CD14-positive monocyte (primary cell): ENCODE measurements at regions not wholly inside any gene's neighbourhood (a gene's known extent, or its start where the extent isn't known, plus 50 kb on each side); places are given as distances from the start of the nearest gene placed in this dataset.

ENCODE experiments used
- DNase-seq, 3 donors: peaks; one replicate each; pipeline ENCODE4 v3.0.0-alpha.2; 2011 to 2022
- H2AFZ ChIP-seq: 2 replicates; pipeline ENCODE4 v1.6.0; 2012; ENCODE audit warnings: mild to moderate bottlenecking, low read depth, low read length, inconsistent platforms; ENCODE audit not compliant: insufficient read depth, poor library complexity, severe bottlenecking
- H3K27ac ChIP-seq, 2 donors: 1 replicate in 1 of 2; 2 replicates in 1 of 2; pipeline ENCODE4 v1.5.1; 2012 to 2013; ENCODE audit warnings: low read length in 2 of 2, control low read depth in 1 of 2, inconsistent platforms in 1 of 2, low read depth in 1 of 2, mild to moderate bottlenecking in 1 of 2
- H3K27me3 ChIP-seq, 2 donors: one replicate each; pipeline versions ENCODE4 v1.6.0 to v1.6.1; 2011 to 2013; ENCODE audit warnings: low read length in 2 of 2; ENCODE audit not compliant: control insufficient read depth in 2 of 2, insufficient read depth in 2 of 2
- H3K36me3 ChIP-seq, 2 donors: replicated peaks in 1 of 2; 1 replicate in 1 of 2; 2 replicates in 1 of 2; pipeline versions ENCODE4 v1.5.1 to v1.6.1; 2012 to 2013; ENCODE audit warnings: low read length in 2 of 2, control low read depth in 1 of 2, inconsistent platforms in 1 of 2, mild to moderate bottlenecking in 1 of 2; ENCODE audit not compliant: insufficient read depth in 2 of 2, control insufficient read depth in 1 of 2
- H3K4me1 ChIP-seq, 2 donors: 1 replicate in 1 of 2; 2 replicates in 1 of 2; pipeline versions ENCODE4 v1.5.1 to v1.6.1; 2012 to 2013; ENCODE audit warnings: low read length in 2 of 2, control low read depth in 1 of 2, inconsistent platforms in 1 of 2, mild to moderate bottlenecking in 1 of 2, moderate library complexity in 1 of 2; ENCODE audit not compliant: insufficient read depth in 2 of 2, control insufficient read depth in 1 of 2
- H3K4me2 ChIP-seq: replicated peaks from 2 replicates; pipeline ENCODE3; 2012; ENCODE audit warnings: low read length, moderate library complexity, mild to moderate bottlenecking; ENCODE audit not compliant: poor library complexity, severe bottlenecking; ENCODE audit errors: extremely low read depth
- H3K4me3 ChIP-seq, 3 experiments: fragments of 200-600 bp in 1 of 3; sonication (generic) in 1 of 3; replicated peaks in 1 of 3; 1 replicate in 2 of 3; 2 replicates in 1 of 3; pipeline ENCODE4 v1.5.1; 2011 to 2013; ENCODE audit warnings: low read length in 3 of 3, mild to moderate bottlenecking in 3 of 3, control low read depth in 2 of 3, low read depth in 2 of 3, inconsistent platforms in 1 of 3, moderate library complexity in 1 of 3
- H3K79me2 ChIP-seq: 2 replicates; pipeline ENCODE4 v1.6.0; 2012; ENCODE audit warnings: mild to moderate bottlenecking, control low read depth, inconsistent platforms, low read length, moderate library complexity; ENCODE audit not compliant: insufficient read depth
- H3K9ac ChIP-seq: 2 replicates; pipeline ENCODE4 v1.6.0; 2017; ENCODE audit warnings: low read length, mild to moderate bottlenecking; ENCODE audit not compliant: insufficient read depth, poor library complexity, severe bottlenecking
- H3K9me3 ChIP-seq, 2 donors: replicated peaks in 1 of 2; 1 replicate in 1 of 2; 2 replicates in 1 of 2; pipeline versions ENCODE4 v1.5.1 to v1.6.1; 2012 to 2013; ENCODE audit warnings: low read length in 2 of 2, control low read depth in 1 of 2; ENCODE audit not compliant: control insufficient read depth in 1 of 2, insufficient read depth in 1 of 2
- H4K20me1 ChIP-seq: 2 replicates; pipeline ENCODE4 v1.6.0; 2012; ENCODE audit warnings: mild to moderate bottlenecking, low read length, control low read depth, moderate library complexity; ENCODE audit not compliant: insufficient read depth
- H3K27ac Mint-ChIP-seq, 7 donors: one replicate each; pipeline ENCODE4 v1.8.0; 2020; ENCODE audit warnings: mild to moderate bottlenecking in 7 of 7, mixed read lengths in 7 of 7, moderate library complexity in 6 of 7, inconsistent platforms in 2 of 7
- H3K27me3 Mint-ChIP-seq, 3 donors: one replicate each; pipeline ENCODE4 v1.8.0; 2021 to 2022; ENCODE audit warnings: low read depth in 3 of 3, mild to moderate bottlenecking in 3 of 3, mixed read lengths in 3 of 3, moderate library complexity in 3 of 3, inconsistent platforms in 1 of 3
- H3K36me3 Mint-ChIP-seq, 2 donors: one replicate each; pipeline ENCODE4 v1.8.0; 2020; ENCODE audit warnings: mixed read lengths in 2 of 2, inconsistent platforms in 1 of 2, mild to moderate bottlenecking in 1 of 2
- H3K4me1 Mint-ChIP-seq: one replicate; pipeline ENCODE4 v1.8.0; 2020; ENCODE audit warnings: mild to moderate bottlenecking, mixed read lengths
- H3K4me3 Mint-ChIP-seq, 2 donors: one replicate each; pipeline ENCODE4 v1.8.0; 2020; ENCODE audit warnings: mild to moderate bottlenecking in 2 of 2, mixed read lengths in 2 of 2, moderate library complexity in 1 of 2
- H3K9me3 Mint-ChIP-seq, 7 donors: one replicate each; pipeline ENCODE4 v1.8.0; 2020 to 2022; ENCODE audit warnings: mixed read lengths in 7 of 7, mild to moderate bottlenecking in 6 of 7, moderate library complexity in 6 of 7, inconsistent platforms in 2 of 7
- CTCF ChIP-seq: fragments of 200-600 bp; IDR thresholded peaks from one replicate; pipeline ENCODE4 v1.8.0; 2022; ENCODE audit warnings: antibody characterized with exemption, mild to moderate bottlenecking
- WGBS: methylation state at CpG from one replicate; pipeline ENCODE4 v1.1.5; 2013; ENCODE audit warnings: missing lambda C conversion rate; ENCODE audit not compliant: insufficient coverage; 5-methylcytosine and 5-hydroxymethylcytosine counted together
- intact Hi-C, 2 donors: fragments of 100-400 bp; cut with micrococcal nuclease; formaldehyde crosslinking; loops; one replicate each; pipeline versions ENCODE4 v1.15.0 to v1.15.1; 2023

- no peaks in the 10 kb centered on the region for H3K36me3 ChIP-seq
- DNase-seq = peak in 2 of 3 donors; percentile 39 to 61
- no peak overlapping the region for H3K27ac Mint-ChIP-seq
- no peak overlapping the region for H3K4me3 ChIP-seq
- no peak overlapping the region for H3K27ac ChIP-seq
- peaks cover 5 to 9% (median 8%) of the 10 kb centered on the region in 7 donors for H3K9me3 Mint-ChIP-seq
- no peaks in the 10 kb centered on the region for H4K20me1 ChIP-seq
- peaks cover 0 to 10% of the 10 kb centered on the region in 2 donors for H3K9me3 ChIP-seq
- 94% methylated on average over 6 of the region's 12 CpGs for WGBS
- peaks cover 0 to 2% (median 2%) of the 10 kb centered on the region in 3 donors for H3K27me3 Mint-ChIP-seq
- H2AFZ ChIP-seq = no peak overlapping the region
- intact Hi-C loops = no loop called here
- H3K4me1 Mint-ChIP-seq = peaks cover 7% of the 10 kb centered on the region
- H3K79me2 ChIP-seq = no peaks in the 10 kb centered on the region
- no peaks in the 10 kb centered on the region for H3K27me3 ChIP-seq
- H3K4me1 ChIP-seq = peaks cover 7 to 8% of the 10 kb centered on the region in 2 donors
- no peak for TF ChIP-seq CTCF
- no peak overlapping the region for H3K9ac ChIP-seq
- H3K4me3 Mint-ChIP-seq = no peak overlapping the region
- no peaks in the 10 kb centered on the region for H3K36me3 Mint-ChIP-seq
- no peak overlapping the region for H3K4me2 ChIP-seq
These were observed 166.1 kb downstream of the CD83 start for GRCh38 chr6:14283600-14284235.

DNA sequence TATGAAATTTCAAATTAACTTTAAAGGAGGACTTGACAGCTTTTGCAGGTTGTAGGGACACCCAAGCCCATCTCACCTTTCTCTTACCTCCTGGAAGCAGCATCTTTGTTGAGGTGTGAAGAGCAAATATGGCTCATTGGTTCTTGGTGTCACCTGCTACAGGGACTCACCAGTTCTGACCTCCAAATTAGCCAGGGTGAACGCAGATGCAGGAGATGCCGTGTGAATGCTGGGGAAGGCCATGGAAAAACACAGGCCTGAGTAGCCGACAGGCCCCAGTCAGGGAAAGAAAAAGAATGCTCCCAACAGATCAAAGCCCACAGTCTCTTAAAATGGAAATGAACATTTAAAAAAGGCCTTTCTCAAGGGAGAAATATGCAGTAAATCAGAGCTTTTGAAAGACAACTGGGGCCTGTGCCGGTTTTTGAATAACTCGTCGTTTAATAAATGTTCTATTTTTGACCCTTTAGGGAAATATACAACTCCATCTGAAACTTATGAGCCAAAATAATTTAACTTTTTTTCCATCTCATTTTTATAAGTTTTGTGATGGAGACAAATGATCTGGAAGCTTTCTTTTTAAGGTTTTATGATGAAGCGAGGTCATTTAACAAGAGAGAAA is 167.5 kb downstream of the CD83 start:
- peaks cover 3 to 11% (median 6%) of the 10 kb centered on the region in 7 donors for H3K9me3 Mint-ChIP-seq

More for the DNA sequence above, 167.5 kb downstream of the CD83 start:
- Histone ChIP-seq H2AFZ (no peak overlapping the region), H3K4me2 (no peak overlapping the region), H3K27me3 (no peaks in the 10 kb centered on the region), H3K9me3 (peaks cover 0 to 8% of the 10 kb centered on the region in 2 donors), H4K20me1 (no peaks in the 10 kb centered on the region), H3K4me1 (peaks cover 7 to 8% of the 10 kb centered on the region in 2 donors), H3K9ac (no peak overlapping the region), H3K36me3 (no peaks in the 10 kb centered on the region), H3K4me3 (no peak overlapping the region), H3K79me2 (no peaks in the 10 kb centered on the region), H3K27ac (no peak overlapping the region)
- no peaks in the 10 kb centered on the region for H3K36me3 Mint-ChIP-seq
- no peak for TF ChIP-seq CTCF
- intact Hi-C loops = no loop called here
- WGBS = no CpG with 5 or more reads among the region's 7 CpGs
- H3K4me1 Mint-ChIP-seq = peaks cover 7% of the 10 kb centered on the region
- H3K27ac Mint-ChIP-seq = peak overlapping the region in 1 of 7 donors; percentile 5
- H3K27me3 Mint-ChIP-seq = peaks cover 0 to 2% (median 2%) of the 10 kb centered on the region in 3 donors
- DNase-seq = no peak
- no peak overlapping the region for H3K4me3 Mint-ChIP-seq
